Common myeloid progenitor, CD34-positive (primary cell): ENCODE measurements at regions not wholly inside any gene's neighbourhood (a gene's known extent, or its start where the extent isn't known, plus 50 kb on each side); places are given as distances from the start of the nearest gene placed in this dataset.
"Not testable (repeated sequence)": the region's sequence is repeated elsewhere in the genome, so short reads cannot be mapped to it uniquely, and the experiment has no call there.

Source experiments
- CTCF ChIA-PET: fragments of 350-600 bp; sonication (Branson Sonifier 250); formaldehyde crosslinking; loops from one replicate; lab custom pipeline; 2021; ENCODE audit warnings: antibody characterized with exemption; lab: Charles Lee
- POLR2A ChIA-PET: fragments of 350-600 bp; sonication (Branson Sonifier 250); formaldehyde crosslinking; loops from one replicate; lab custom pipeline; 2021; ENCODE audit warnings: antibody characterized with exemption; lab: Charles Lee
- DNase-seq, 3 donors: peaks; one replicate each; pipeline versions ENCODE4 v3.0.0 to v3.0.0-alpha.2; 2013
- H3K27ac ChIP-seq, 2 experiments: 1 replicate in 1 of 2; 2 replicates in 1 of 2; pipeline ENCODE4 v1.7.0; 2013; ENCODE audit warnings: inconsistent platforms in 2 of 2, low read length in 2 of 2, mild to moderate bottlenecking in 2 of 2, low read depth in 1 of 2, moderate library complexity in 1 of 2; ENCODE audit not compliant: severe bottlenecking in 2 of 2, insufficient read depth in 1 of 2, poor library complexity in 1 of 2
- H3K27me3 ChIP-seq, 5 experiments: replicated peaks in 2 of 5; 1 replicate in 3 of 5; 2 replicates in 2 of 5; pipeline versions ENCODE4 v1.6.1 to v1.7.0; 2013; ENCODE audit warnings: low read length in 4 of 5, mild to moderate bottlenecking in 2 of 5, moderate library complexity in 2 of 5, inconsistent platforms in 1 of 5; ENCODE audit not compliant: insufficient read depth in 5 of 5, control insufficient read depth in 4 of 5
- H3K36me3 ChIP-seq, 4 experiments: 1 replicate in 2 of 4; 2 replicates in 2 of 4; pipeline versions ENCODE4 v1.6.1 to v1.7.0; 2013; ENCODE audit warnings: low read length in 3 of 4, control low read depth in 1 of 4, mild to moderate bottlenecking in 1 of 4; ENCODE audit not compliant: control insufficient read depth in 4 of 4, insufficient read depth in 4 of 4
- H3K4me1 ChIP-seq, 4 experiments: 1 replicate in 3 of 4; 2 replicates in 1 of 4; pipeline versions ENCODE4 v1.6.1 to v1.7.1; 2013; ENCODE audit warnings: low read length in 3 of 4, mild to moderate bottlenecking in 3 of 4, control low read depth in 1 of 4, inconsistent platforms in 1 of 4, moderate library complexity in 1 of 4; ENCODE audit not compliant: control insufficient read depth in 4 of 4, insufficient read depth in 4 of 4; ENCODE audit errors: control extremely low read depth in 1 of 4
- H3K4me3 ChIP-seq, 7 experiments: 1 replicate in 4 of 7; 2 replicates in 3 of 7; pipeline versions ENCODE4 v1.5.1 to v1.7.0; 2013; ENCODE audit warnings: mild to moderate bottlenecking in 7 of 7, low read length in 6 of 7, moderate library complexity in 6 of 7, inconsistent platforms in 2 of 7, low read depth in 2 of 7, control low read depth in 1 of 7; ENCODE audit not compliant: insufficient read depth in 4 of 7, control insufficient read depth in 1 of 7; ENCODE audit errors: extremely low read depth in 1 of 7
- H3K9me3 ChIP-seq, 5 experiments: 1 replicate in 4 of 5; 2 replicates in 1 of 5; pipeline versions ENCODE4 v1.6.1 to v1.7.1; 2013; ENCODE audit warnings: low read length in 4 of 5, mild to moderate bottlenecking in 2 of 5, inconsistent platforms in 1 of 5, low read depth in 1 of 5, moderate library complexity in 1 of 5; ENCODE audit not compliant: control insufficient read depth in 4 of 5, insufficient read depth in 2 of 5; ENCODE audit errors: control extremely low read depth in 1 of 5
- WGBS: methylation state at CpG from one replicate; pipeline ENCODE4 v1.1.5; 2013; ENCODE audit not compliant: insufficient coverage; 5-methylcytosine and 5-hydroxymethylcytosine counted together

- no peak overlapping the region for H3K27ac ChIP-seq
- no peak for DNase-seq
- no peaks in the 10 kb centered on the region for H3K36me3 ChIP-seq
- WGBS, result 80% methylated on average over 1 of the region's 2 CpGs
- no peaks in the 10 kb centered on the region for H3K27me3 ChIP-seq
- ChIA-PET POLR2A (no interaction called here), CTCF (no interaction called here)
- no peaks in the 10 kb centered on the region for H3K4me1 ChIP-seq
- no peaks in the 10 kb centered on the region for H3K9me3 ChIP-seq
- H3K4me3 ChIP-seq, result no peak overlapping the region
Observed at GRCh38 chr2:228594012-228594411, 412.5 kb upstream of the SPHKAP start.

GRCh38 chr2:228592925-228593324 is 411.4 kb upstream of the SPHKAP start:
- Histone ChIP-seq H3K27me3 (no peaks in the 10 kb centered on the region), H3K27ac (no peak overlapping the region), H3K4me1 (no peaks in the 10 kb centered on the region), H3K36me3 (no peaks in the 10 kb centered on the region), H3K4me3 (no peak overlapping the region), H3K9me3 (peaks cover 0 to 1% (median 0%) of the 10 kb centered on the region in 5 experiments)
- CTCF ChIA-PET, result no interaction called here
- POLR2A ChIA-PET, result no interaction called here
- no peak for DNase-seq
- WGBS, result 100% methylated on average over 1 of the region's 4 CpGs

GRCh38 chr2:228590681-228591080 is 409.2 kb upstream of the SPHKAP start:
- Histone ChIP-seq H3K9me3 (peaks cover 0 to 1% (median 0%) of the 10 kb centered on the region in 5 experiments), H3K27ac (no peak overlapping the region), H3K4me1 (no peaks in the 10 kb centered on the region), H3K27me3 (no peaks in the 10 kb centered on the region), H3K36me3 (no peaks in the 10 kb centered on the region), H3K4me3 (no peak overlapping the region)
- 100% methylated on average over 1 of the region's 2 CpGs for WGBS
- ChIA-PET POLR2A (no interaction called here), CTCF (no interaction called here)
- DNase-seq, result no peak

GRCh38 chr2:228589115-228589514 is 407.6 kb upstream of the SPHKAP start:
- ChIA-PET CTCF (no interaction called here), POLR2A (no interaction called here)
- WGBS, result 95% methylated on average over 2 of the region's 4 CpGs
- Histone ChIP-seq H3K27ac (no peak overlapping the region), H3K9me3 (peaks cover 0 to 1% (median 0%) of the 10 kb centered on the region in 5 experiments), H3K27me3 (no peaks in the 10 kb centered on the region), H3K36me3 (no peaks in the 10 kb centered on the region), H3K4me1 (no peaks in the 10 kb centered on the region), H3K4me3 (no peak overlapping the region)
- DNase-seq, result no peak

- DNase-seq, result no peak
- H3K4me1 ChIP-seq, result no peaks in the 10 kb centered on the region
- ChIA-PET POLR2A (no interaction called here), CTCF (no interaction called here)
- H3K27ac ChIP-seq, result no peak overlapping the region
- no peaks in the 10 kb centered on the region for H3K9me3 ChIP-seq
- H3K4me3 ChIP-seq, result no peak overlapping the region
- no peaks in the 10 kb centered on the region for H3K27me3 ChIP-seq
- no peaks in the 10 kb centered on the region for H3K36me3 ChIP-seq
Observed at GRCh38 chr2:228581731-228582130, 400.2 kb upstream of the SPHKAP start.

GRCh38 chr2:228575897-228576296 is 394.4 kb upstream of the SPHKAP start:
- Histone ChIP-seq H3K9me3 (no peaks in the 10 kb centered on the region), H3K4me1 (no peaks in the 10 kb centered on the region), H3K4me3 (no peak overlapping the region), H3K36me3 (no peaks in the 10 kb centered on the region), H3K27me3 (no peaks in the 10 kb centered on the region), H3K27ac (no peak overlapping the region)
- WGBS, result 88% methylated on average over 1 of the region's 1 CpG
- ChIA-PET POLR2A (no interaction called here), CTCF (no interaction called here)
- DNase-seq, result no peak

- H3K36me3 ChIP-seq, CTCF ChIA-PET, H3K4me1 ChIP-seq, DNase-seq, H3K27ac ChIP-seq, H3K4me3 ChIP-seq, H3K9me3 ChIP-seq, POLR2A ChIA-PET, H3K27me3 ChIP-seq: not testable (repeated sequence)
- 96% methylated on average over 10 of the region's 28 CpGs for WGBS
Observed at GRCh38 chr2:228568275-228568674, 386.8 kb upstream of the SPHKAP start.
